22Rv1 (cell line): ENCODE measurements at regions not wholly inside any gene's neighbourhood (a gene's known extent, or its start where the extent isn't known, plus 50 kb on each side); places are given as distances from the start of the nearest gene placed in this dataset.

Experiments used
- ZFX ChIP-seq: fragments of 450-650 bp; IDR thresholded peaks from 2 replicates; pipeline ENCODE4 v1.6.1; 2017; ENCODE audit warnings: antibody characterized with exemption, borderline replicate concordance
- TF ChIP-seq, protein P1 (sequence below): fragments of 450-650 bp; IDR thresholded peaks from 2 replicates; pipeline ENCODE4 v1.5.1; 2017; ENCODE audit warnings: mild to moderate bottlenecking

DNA sequence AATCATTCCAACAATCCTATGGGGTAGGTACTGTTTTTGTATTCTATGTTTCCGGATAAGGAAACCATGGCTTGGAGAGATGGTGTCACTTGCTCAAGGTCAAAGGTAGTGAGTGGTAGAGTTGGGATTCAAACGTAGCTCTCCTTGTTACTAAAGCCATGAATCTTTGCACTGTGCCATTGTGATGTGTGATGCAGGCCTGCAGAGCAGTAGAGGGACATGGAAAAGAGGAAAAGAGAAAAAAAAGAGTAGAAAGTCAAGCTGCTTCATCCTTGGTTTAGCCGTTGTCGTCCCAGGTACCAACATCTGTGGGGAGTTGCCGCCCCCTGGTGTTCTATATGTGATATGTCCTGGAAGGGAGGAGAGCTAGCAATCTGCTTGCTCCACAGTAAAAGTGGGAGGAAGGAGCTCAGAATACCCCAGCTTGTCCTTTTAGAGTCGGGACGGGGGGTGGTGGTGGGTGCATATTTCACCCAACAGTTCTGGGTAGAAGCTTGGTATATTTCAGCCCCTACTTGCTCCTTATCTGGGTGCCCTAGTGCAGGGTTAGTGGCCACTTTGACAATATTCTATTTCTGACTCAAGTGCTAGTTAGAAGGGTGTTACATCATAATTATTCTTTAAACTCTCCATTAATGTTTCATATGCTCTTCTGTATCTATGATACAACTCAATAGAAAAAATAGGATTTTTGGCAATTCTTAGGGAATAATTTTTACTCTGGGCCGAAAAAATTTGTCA is 98.4 kb downstream of the EBNA1BP2 start:
- TF ChIP-seq, protein P1, sequence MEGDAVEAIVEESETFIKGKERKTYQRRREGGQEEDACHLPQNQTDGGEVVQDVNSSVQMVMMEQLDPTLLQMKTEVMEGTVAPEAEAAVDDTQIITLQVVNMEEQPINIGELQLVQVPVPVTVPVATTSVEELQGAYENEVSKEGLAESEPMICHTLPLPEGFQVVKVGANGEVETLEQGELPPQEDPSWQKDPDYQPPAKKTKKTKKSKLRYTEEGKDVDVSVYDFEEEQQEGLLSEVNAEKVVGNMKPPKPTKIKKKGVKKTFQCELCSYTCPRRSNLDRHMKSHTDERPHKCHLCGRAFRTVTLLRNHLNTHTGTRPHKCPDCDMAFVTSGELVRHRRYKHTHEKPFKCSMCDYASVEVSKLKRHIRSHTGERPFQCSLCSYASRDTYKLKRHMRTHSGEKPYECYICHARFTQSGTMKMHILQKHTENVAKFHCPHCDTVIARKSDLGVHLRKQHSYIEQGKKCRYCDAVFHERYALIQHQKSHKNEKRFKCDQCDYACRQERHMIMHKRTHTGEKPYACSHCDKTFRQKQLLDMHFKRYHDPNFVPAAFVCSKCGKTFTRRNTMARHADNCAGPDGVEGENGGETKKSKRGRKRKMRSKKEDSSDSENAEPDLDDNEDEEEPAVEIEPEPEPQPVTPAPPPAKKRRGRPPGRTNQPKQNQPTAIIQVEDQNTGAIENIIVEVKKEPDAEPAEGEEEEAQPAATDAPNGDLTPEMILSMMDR: peak; percentile 75
- TF ChIP-seq ZFX: no peak
